GM23338 (cell line): ENCODE measurements at regions not wholly inside any gene's neighbourhood (a gene's known extent, or its start where the extent isn't known, plus 50 kb on each side); places are given as distances from the start of the nearest gene placed in this dataset.

ENCODE experiments used
- ATAC-seq: fragments of 200-7000 bp; cut with Tn5 transposase; 3 replicates; pipeline ENCODE4 v1.9.1; 2020
- DNase-seq: peaks from one replicate; pipeline ENCODE4 v3.0.0-alpha.2; 2015; ENCODE audit warnings: low spot score
- H2AFZ ChIP-seq: fragments of 200-600 bp; sonication (generic); 2 replicates; pipeline ENCODE4 v1.8.0; 2016; ENCODE audit warnings: antibody characterized with exemption, mild to moderate bottlenecking, moderate library complexity
- H3F3A ChIP-seq: fragments of 200-600 bp; sonication (generic); replicated peaks from 2 replicates; pipeline ENCODE4 v1.8.0; 2017; ENCODE audit warnings: antibody characterized with exemption, mixed run types, low read depth
- H3K27ac ChIP-seq: fragments of 200-600 bp; sonication (generic); 2 replicates; pipeline ENCODE4 v1.6.1; 2016; ENCODE audit warnings: low read depth
- H3K27me3 ChIP-seq: fragments of 200-600 bp; sonication (generic); 2 replicates; pipeline ENCODE4 v1.8.0; 2016; ENCODE audit warnings: mild to moderate bottlenecking, mixed run types, moderate library complexity; ENCODE audit not compliant: insufficient read depth
- H3K36me3 ChIP-seq: fragments of 200-600 bp; sonication (generic); 2 replicates; pipeline ENCODE4 v1.8.0; 2016; ENCODE audit warnings: mild to moderate bottlenecking; ENCODE audit not compliant: insufficient read depth
- H3K4me1 ChIP-seq: fragments of 200-600 bp; sonication (generic); 2 replicates; pipeline ENCODE4 v1.8.0; 2016; ENCODE audit warnings: mild to moderate bottlenecking, moderate library complexity; ENCODE audit not compliant: insufficient read depth
- H3K4me2 ChIP-seq: fragments of 200-600 bp; sonication (generic); 2 replicates; pipeline ENCODE4 v1.7.1; 2017; ENCODE audit warnings: mixed run types
- H3K4me3 ChIP-seq: fragments of 200-600 bp; sonication (generic); 2 replicates; pipeline ENCODE4 v1.6.1; 2016; ENCODE audit warnings: mixed run types
- H3K79me2 ChIP-seq: fragments of 200-600 bp; sonication (generic); replicated peaks from 2 replicates; pipeline ENCODE4 v1.8.0; 2017; ENCODE audit warnings: mild to moderate bottlenecking; ENCODE audit not compliant: insufficient read depth
- H3K9me2 ChIP-seq: fragments of 200-600 bp; sonication (generic); 2 replicates; pipeline ENCODE4 v1.8.0; 2017; ENCODE audit not compliant: insufficient read depth
- H4K20me1 ChIP-seq: fragments of 200-600 bp; sonication (generic); replicated peaks from 2 replicates; pipeline ENCODE4 v1.8.0; 2017; ENCODE audit warnings: mild to moderate bottlenecking; ENCODE audit not compliant: insufficient read depth
- H3K27ac Mint-ChIP-seq: 2 replicates; pipeline ENCODE4 v1.8.0; 2020; ENCODE audit warnings: inconsistent platforms, mild to moderate bottlenecking, moderate library complexity, mixed read lengths
- H3K27me3 Mint-ChIP-seq: 3 replicates; pipeline ENCODE4 v1.8.0; 2022; ENCODE audit warnings: low read depth, mild to moderate bottlenecking, moderate library complexity, mixed read lengths, inconsistent platforms; ENCODE audit not compliant: insufficient read depth, poor library complexity
- H3K36me3 Mint-ChIP-seq: 3 replicates; pipeline ENCODE4 v1.8.0; 2021; ENCODE audit warnings: low read depth, mild to moderate bottlenecking, inconsistent platforms, moderate library complexity, mixed read lengths
- H3K4me1 Mint-ChIP-seq: 3 replicates; pipeline ENCODE4 v1.8.0; 2020; ENCODE audit warnings: mild to moderate bottlenecking, inconsistent platforms, mixed read lengths
- H3K4me3 Mint-ChIP-seq: 3 replicates; pipeline ENCODE4 v1.8.0; 2021; ENCODE audit warnings: moderate library complexity, mild to moderate bottlenecking, inconsistent platforms, mixed read lengths
- H3K9me3 Mint-ChIP-seq: 3 replicates; pipeline ENCODE4 v1.8.0; 2020; ENCODE audit warnings: moderate library complexity, mild to moderate bottlenecking, inconsistent platforms, mixed read lengths
- CREB1 ChIP-seq: fragments of 250-450 bp; sonication (Bioruptor Pico); IDR thresholded peaks from 2 replicates; pipeline ENCODE4 v1.5.0; 2020; ENCODE audit warnings: low read depth, mild to moderate bottlenecking, moderate library complexity
- EZH2 ChIP-seq: fragments of 200-600 bp; sonication (generic); IDR thresholded peaks from one replicate; pipeline ENCODE4 v1.8.0; 2017; ENCODE audit warnings: antibody characterized with exemption, mild to moderate bottlenecking, low read depth; ENCODE audit not compliant: unreplicated experiment
- EZH2phosphoT487 ChIP-seq: fragments of 200-600 bp; sonication (generic); IDR thresholded peaks from one replicate; pipeline ENCODE4 v1.8.1; 2018; ENCODE audit warnings: antibody characterized with exemption; ENCODE audit not compliant: unreplicated experiment
- JUNB ChIP-seq: IDR thresholded peaks from one replicate; pipeline ENCODE4 v1.6.1; 2016; ENCODE audit warnings: antibody characterized with exemption; ENCODE audit not compliant: unreplicated experiment
- NANOG ChIP-seq: IDR thresholded peaks from 2 replicates; pipeline ENCODE4 v1.6.1; 2016; ENCODE audit warnings: antibody characterized with exemption, borderline replicate concordance
- POLR2AphosphoS5 ChIP-seq: IDR thresholded peaks from 2 replicates; pipeline ENCODE4 v1.6.1; 2016; ENCODE audit warnings: antibody characterized with exemption, low read depth
- STAT1 ChIP-seq: IDR thresholded peaks from one replicate; pipeline ENCODE4 v1.6.1; 2016; ENCODE audit warnings: antibody characterized with exemption; ENCODE audit not compliant: unreplicated experiment
- ZNF114 ChIP-seq: fragments of 250-450 bp; sonication (Bioruptor Pico); IDR thresholded peaks from 2 replicates; pipeline ENCODE4 v1.5.0; 2020; ENCODE audit warnings: mild to moderate bottlenecking, moderate library complexity
- ZNF331 ChIP-seq: fragments of 250-450 bp; sonication (Bioruptor Pico); IDR thresholded peaks from 2 replicates; pipeline ENCODE4 v1.5.0; 2020; ENCODE audit warnings: low read depth, mild to moderate bottlenecking, moderate library complexity
- TF ChIP-seq, protein P1 (sequence below), 2 experiments: fragments of 200-600 bp in 1 of 2; sonication (generic) in 1 of 2; conservative IDR thresholded peaks; 2 replicates each; pipeline versions ENCODE4 v1.5.1 to v1.6.1; 2016 to 2017; ENCODE audit warnings: antibody characterized with exemption in 2 of 2, low read depth in 2 of 2, mild to moderate bottlenecking in 2 of 2, moderate library complexity in 1 of 2
- TF ChIP-seq, protein P2 (sequence below): IDR thresholded peaks from one replicate; pipeline ENCODE4 v1.6.1; 2018; ENCODE audit warnings: antibody characterized with exemption; ENCODE audit not compliant: unreplicated experiment
- TF ChIP-seq, protein P3 (sequence below): fragments of 250-450 bp; sonication (Bioruptor Pico); IDR thresholded peaks from 2 replicates; pipeline ENCODE4 v1.5.0; 2020; ENCODE audit warnings: mild to moderate bottlenecking, moderate library complexity
- TF ChIP-seq, protein P4 (sequence below): IDR thresholded peaks from 2 replicates; pipeline ENCODE4 v1.6.1; 2016; ENCODE audit warnings: antibody characterized with exemption

DNA sequence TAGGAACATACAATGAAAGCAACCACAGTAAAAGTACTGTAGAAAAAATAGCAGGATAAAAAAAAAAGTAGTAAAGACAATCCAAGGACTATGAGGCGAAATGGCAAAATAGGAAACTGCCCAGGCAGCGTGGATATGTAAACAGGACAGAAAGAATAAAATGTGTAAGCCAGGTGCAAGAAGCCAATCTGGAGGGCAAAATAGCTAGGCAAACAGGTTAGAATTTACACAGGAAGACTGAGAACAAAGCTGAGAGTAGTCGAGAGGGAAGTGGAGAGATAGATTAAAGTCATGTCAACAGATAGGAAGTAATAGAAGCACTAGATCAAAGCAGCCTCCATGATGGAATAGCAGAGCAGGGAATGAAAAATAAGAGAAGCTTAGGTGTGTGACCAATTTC lies 124.2 kb upstream of the B3GALT2 start:
- no peaks in the 10 kb centered on the region for H3K36me3 Mint-ChIP-seq
- H3K4me1 ChIP-seq, result no peaks in the 10 kb centered on the region
- H3K27ac ChIP-seq, result no peak overlapping the region
- no peak overlapping the region for H3K4me3 Mint-ChIP-seq
- no peaks in the 10 kb centered on the region for H3F3A ChIP-seq
- no peaks in the 10 kb centered on the region for H3K27me3 ChIP-seq
- H3K9me3 Mint-ChIP-seq, result no peaks in the 10 kb centered on the region
- no peaks in the 10 kb centered on the region for H3K79me2 ChIP-seq
- no peaks in the 10 kb centered on the region; the same call in 2 of the 3 replicates for H3K4me1 Mint-ChIP-seq
- H3K4me3 ChIP-seq, result no peak overlapping the region
- DNase-seq (no peak), ATAC-seq (no peak)
- no peak overlapping the region for H2AFZ ChIP-seq
- no peak overlapping the region for H3K27ac Mint-ChIP-seq
- no peaks in the 10 kb centered on the region for H3K9me2 ChIP-seq
- H4K20me1 ChIP-seq, result no peaks in the 10 kb centered on the region
- H3K27me3 Mint-ChIP-seq, result no peaks in the 10 kb centered on the region
- TF ChIP-seq, protein P1, sequence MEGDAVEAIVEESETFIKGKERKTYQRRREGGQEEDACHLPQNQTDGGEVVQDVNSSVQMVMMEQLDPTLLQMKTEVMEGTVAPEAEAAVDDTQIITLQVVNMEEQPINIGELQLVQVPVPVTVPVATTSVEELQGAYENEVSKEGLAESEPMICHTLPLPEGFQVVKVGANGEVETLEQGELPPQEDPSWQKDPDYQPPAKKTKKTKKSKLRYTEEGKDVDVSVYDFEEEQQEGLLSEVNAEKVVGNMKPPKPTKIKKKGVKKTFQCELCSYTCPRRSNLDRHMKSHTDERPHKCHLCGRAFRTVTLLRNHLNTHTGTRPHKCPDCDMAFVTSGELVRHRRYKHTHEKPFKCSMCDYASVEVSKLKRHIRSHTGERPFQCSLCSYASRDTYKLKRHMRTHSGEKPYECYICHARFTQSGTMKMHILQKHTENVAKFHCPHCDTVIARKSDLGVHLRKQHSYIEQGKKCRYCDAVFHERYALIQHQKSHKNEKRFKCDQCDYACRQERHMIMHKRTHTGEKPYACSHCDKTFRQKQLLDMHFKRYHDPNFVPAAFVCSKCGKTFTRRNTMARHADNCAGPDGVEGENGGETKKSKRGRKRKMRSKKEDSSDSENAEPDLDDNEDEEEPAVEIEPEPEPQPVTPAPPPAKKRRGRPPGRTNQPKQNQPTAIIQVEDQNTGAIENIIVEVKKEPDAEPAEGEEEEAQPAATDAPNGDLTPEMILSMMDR (conservative IDR thresholded peaks at IDR 0.05; ENCODE audit: low read depth in 2 of 2), result no peak
- TF ChIP-seq POLR2AphosphoS5 (no peak), JUNB (no peak), CREB1 (no peak), ZNF331 (no peak), EZH2phosphoT487 (no peak), EZH2 (no peak), ZNF114 (CRISPR knock-in tag) (no peak), STAT1 (no peak), NANOG (no peak)
- TF ChIP-seq, protein P2, sequence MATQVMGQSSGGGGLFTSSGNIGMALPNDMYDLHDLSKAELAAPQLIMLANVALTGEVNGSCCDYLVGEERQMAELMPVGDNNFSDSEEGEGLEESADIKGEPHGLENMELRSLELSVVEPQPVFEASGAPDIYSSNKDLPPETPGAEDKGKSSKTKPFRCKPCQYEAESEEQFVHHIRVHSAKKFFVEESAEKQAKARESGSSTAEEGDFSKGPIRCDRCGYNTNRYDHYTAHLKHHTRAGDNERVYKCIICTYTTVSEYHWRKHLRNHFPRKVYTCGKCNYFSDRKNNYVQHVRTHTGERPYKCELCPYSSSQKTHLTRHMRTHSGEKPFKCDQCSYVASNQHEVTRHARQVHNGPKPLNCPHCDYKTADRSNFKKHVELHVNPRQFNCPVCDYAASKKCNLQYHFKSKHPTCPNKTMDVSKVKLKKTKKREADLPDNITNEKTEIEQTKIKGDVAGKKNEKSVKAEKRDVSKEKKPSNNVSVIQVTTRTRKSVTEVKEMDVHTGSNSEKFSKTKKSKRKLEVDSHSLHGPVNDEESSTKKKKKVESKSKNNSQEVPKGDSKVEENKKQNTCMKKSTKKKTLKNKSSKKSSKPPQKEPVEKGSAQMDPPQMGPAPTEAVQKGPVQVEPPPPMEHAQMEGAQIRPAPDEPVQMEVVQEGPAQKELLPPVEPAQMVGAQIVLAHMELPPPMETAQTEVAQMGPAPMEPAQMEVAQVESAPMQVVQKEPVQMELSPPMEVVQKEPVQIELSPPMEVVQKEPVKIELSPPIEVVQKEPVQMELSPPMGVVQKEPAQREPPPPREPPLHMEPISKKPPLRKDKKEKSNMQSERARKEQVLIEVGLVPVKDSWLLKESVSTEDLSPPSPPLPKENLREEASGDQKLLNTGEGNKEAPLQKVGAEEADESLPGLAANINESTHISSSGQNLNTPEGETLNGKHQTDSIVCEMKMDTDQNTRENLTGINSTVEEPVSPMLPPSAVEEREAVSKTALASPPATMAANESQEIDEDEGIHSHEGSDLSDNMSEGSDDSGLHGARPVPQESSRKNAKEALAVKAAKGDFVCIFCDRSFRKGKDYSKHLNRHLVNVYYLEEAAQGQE, result no peak
- TF ChIP-seq, protein P3, sequence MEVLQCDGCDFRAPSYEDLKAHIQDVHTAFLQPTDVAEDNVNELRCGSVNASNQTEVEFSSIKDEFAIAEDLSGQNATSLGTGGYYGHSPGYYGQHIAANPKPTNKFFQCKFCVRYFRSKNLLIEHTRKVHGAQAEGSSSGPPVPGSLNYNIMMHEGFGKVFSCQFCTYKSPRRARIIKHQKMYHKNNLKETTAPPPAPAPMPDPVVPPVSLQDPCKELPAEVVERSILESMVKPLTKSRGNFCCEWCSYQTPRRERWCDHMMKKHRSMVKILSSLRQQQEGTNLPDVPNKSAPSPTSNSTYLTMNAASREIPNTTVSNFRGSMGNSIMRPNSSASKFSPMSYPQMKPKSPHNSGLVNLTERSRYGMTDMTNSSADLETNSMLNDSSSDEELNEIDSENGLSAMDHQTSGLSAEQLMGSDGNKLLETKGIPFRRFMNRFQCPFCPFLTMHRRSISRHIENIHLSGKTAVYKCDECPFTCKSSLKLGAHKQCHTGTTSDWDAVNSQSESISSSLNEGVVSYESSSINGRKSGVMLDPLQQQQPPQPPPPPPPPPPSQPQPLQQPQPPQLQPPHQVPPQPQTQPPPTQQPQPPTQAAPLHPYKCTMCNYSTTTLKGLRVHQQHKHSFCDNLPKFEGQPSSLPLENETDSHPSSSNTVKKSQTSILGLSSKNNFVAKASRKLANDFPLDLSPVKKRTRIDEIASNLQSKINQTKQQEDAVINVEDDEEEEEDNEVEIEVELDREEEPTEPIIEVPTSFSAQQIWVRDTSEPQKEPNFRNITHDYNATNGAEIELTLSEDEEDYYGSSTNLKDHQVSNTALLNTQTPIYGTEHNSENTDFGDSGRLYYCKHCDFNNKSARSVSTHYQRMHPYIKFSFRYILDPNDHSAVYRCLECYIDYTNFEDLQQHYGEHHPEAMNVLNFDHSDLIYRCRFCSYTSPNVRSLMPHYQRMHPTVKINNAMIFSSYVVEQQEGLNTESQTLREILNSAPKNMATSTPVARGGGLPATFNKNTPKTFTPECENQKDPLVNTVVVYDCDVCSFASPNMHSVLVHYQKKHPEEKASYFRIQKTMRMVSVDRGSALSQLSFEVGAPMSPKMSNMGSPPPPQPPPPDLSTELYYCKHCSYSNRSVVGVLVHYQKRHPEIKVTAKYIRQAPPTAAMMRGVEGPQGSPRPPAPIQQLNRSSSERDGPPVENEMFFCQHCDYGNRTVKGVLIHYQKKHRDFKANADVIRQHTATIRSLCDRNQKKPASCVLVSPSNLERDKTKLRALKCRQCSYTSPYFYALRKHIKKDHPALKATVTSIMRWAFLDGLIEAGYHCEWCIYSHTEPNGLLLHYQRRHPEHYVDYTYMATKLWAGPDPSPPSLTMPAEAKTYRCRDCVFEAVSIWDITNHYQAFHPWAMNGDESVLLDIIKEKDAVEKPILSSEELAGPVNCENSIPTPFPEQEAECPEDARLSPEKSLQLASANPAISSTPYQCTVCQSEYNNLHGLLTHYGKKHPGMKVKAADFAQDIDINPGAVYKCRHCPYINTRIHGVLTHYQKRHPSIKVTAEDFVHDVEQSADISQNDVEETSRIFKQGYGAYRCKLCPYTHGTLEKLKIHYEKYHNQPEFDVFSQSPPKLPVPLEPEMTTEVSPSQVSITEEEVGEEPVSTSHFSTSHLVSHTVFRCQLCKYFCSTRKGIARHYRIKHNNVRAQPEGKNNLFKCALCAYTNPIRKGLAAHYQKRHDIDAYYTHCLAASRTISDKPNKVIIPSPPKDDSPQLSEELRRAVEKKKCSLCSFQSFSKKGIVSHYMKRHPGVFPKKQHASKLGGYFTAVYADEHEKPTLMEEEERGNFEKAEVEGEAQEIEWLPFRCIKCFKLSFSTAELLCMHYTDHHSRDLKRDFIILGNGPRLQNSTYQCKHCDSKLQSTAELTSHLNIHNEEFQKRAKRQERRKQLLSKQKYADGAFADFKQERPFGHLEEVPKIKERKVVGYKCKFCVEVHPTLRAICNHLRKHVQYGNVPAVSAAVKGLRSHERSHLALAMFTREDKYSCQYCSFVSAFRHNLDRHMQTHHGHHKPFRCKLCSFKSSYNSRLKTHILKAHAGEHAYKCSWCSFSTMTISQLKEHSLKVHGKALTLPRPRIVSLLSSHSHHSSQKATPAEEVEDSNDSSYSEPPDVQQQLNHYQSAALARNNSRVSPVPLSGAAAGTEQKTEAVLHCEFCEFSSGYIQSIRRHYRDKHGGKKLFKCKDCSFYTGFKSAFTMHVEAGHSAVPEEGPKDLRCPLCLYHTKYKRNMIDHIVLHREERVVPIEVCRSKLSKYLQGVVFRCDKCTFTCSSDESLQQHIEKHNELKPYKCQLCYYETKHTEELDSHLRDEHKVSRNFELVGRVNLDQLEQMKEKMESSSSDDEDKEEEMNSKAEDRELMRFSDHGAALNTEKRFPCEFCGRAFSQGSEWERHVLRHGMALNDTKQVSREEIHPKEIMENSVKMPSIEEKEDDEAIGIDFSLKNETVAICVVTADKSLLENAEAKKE, result no peak
- TF ChIP-seq, protein P4, sequence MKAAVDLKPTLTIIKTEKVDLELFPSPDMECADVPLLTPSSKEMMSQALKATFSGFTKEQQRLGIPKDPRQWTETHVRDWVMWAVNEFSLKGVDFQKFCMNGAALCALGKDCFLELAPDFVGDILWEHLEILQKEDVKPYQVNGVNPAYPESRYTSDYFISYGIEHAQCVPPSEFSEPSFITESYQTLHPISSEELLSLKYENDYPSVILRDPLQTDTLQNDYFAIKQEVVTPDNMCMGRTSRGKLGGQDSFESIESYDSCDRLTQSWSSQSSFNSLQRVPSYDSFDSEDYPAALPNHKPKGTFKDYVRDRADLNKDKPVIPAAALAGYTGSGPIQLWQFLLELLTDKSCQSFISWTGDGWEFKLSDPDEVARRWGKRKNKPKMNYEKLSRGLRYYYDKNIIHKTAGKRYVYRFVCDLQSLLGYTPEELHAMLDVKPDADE, result no peak
- no peak overlapping the region for H3K4me2 ChIP-seq
- no peaks in the 10 kb centered on the region for H3K36me3 ChIP-seq
